Suprapubic skin (tissue), 4 donors: ENCODE measurements at regions not wholly inside any gene's neighbourhood (a gene's known extent, or its start where the extent isn't known, plus 50 kb on each side); places are given as distances from the start of the nearest gene placed in this dataset.
"Not testable (repeated sequence)": the region's sequence is repeated elsewhere in the genome, so short reads cannot be mapped to it uniquely, and the experiment has no call there.

Experiments
- DNase-seq, 2 donors: peaks; one replicate each; pipeline ENCODE4 v3.0.0-alpha.2; 2019; ENCODE audit warnings: low spot score in 2 of 2
- H3K27ac ChIP-seq: fragments of 200-600 bp; sonication (generic); one replicate; pipeline ENCODE4 v1.5.1; 2019
- H3K27me3 ChIP-seq: fragments of 200-600 bp; sonication (generic); one replicate; pipeline ENCODE4 v1.5.1; 2019
- H3K36me3 ChIP-seq: fragments of 200-600 bp; sonication (generic); one replicate; pipeline ENCODE4 v1.5.1; 2019
- H3K4me1 ChIP-seq: fragments of 200-600 bp; sonication (generic); one replicate; pipeline ENCODE4 v1.5.1; 2019
- H3K4me3 ChIP-seq: fragments of 200-600 bp; sonication (generic); one replicate; pipeline ENCODE4 v1.5.1; 2019; ENCODE audit warnings: mild to moderate bottlenecking
- H3K9me3 ChIP-seq: fragments of 200-600 bp; sonication (generic); one replicate; pipeline ENCODE4 v1.5.1; 2019
- CTCF ChIP-seq, 2 donors: fragments of 200-600 bp in 1 of 2; fragments of 450-650 bp in 1 of 2; sonication (generic) in 1 of 2; IDR thresholded peaks; one replicate each; pipeline ENCODE4 v1.5.1; 2016 to 2019; ENCODE audit warnings: antibody characterized with exemption in 2 of 2, mild to moderate bottlenecking in 1 of 2, moderate library complexity in 1 of 2
- EP300 ChIP-seq: sonication (generic); formaldehyde crosslinking; IDR thresholded peaks from one replicate; pipeline ENCODE4 v1.6.1; 2017; ENCODE audit warnings: antibody characterized with exemption
- POLR2A ChIP-seq, 2 donors: fragments of 450-650 bp; IDR thresholded peaks; one replicate each; pipeline ENCODE4 v1.6.1; 2017; ENCODE audit warnings: antibody characterized with exemption in 2 of 2, mild to moderate bottlenecking in 2 of 2, moderate library complexity in 2 of 2
- POLR2AphosphoS5 ChIP-seq, 3 donors: sonication (generic); formaldehyde crosslinking; IDR thresholded peaks; one replicate each; pipeline ENCODE4 v1.6.1; 2017; ENCODE audit warnings: antibody characterized with exemption in 3 of 3
- WGBS: methylation state at CpG from one replicate; pipeline ENCODE4 v1.1.5; 2018; 5-methylcytosine and 5-hydroxymethylcytosine counted together

DNA sequence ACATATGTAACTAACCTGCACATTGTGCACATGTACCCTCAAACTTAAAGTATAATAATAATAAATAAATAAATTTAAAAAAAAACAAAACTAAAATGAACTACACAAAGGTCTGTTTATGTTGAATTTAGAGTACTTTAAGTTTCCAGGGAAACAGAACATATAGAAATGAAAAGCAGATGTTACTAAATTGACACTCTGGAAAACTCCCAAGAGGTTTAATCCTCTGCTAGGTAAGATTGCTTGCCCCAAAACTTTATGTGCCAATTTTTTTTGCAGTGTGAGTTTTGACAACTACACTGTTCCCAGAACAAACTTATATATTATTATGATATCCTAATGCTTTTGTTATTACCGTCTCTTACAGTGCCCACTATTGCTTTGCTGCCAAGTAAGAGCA, 134.3 kb upstream of the MRPS30 start:
- no peak for DNase-seq
- WGBS: 78% methylated on average over 1 of the region's 1 CpG
- TF ChIP-seq CTCF (IDR thresholded peaks at IDR 0.05): no peak
- TF ChIP-seq POLR2AphosphoS5 (IDR thresholded peaks at IDR 0.05): no peak
- TF ChIP-seq POLR2A (IDR thresholded peaks at IDR 0.05): no peak
- no peak for TF ChIP-seq EP300
- Histone ChIP-seq H3K36me3 (no peaks in the 10 kb centered on the region), H3K27ac (no peak overlapping the region), H3K27me3 (no peaks in the 10 kb centered on the region), H3K4me3 (no peak overlapping the region), H3K4me1 (no peaks in the 10 kb centered on the region), H3K9me3 (no peaks in the 10 kb centered on the region)

GRCh38 chr5:44668471-44668870, 140.3 kb upstream of the MRPS30 start:
- H3K4me1 ChIP-seq, H3K9me3 ChIP-seq: not testable (repeated sequence)
- WGBS: 86% methylated on average over 13 of the region's 16 CpGs

GRCh38 chr5:44665101-44665701, 143.5 kb upstream of the MRPS30 start:
- WGBS: 82% methylated on average over 5 of the region's 9 CpGs

More at GRCh38 chr5:44668471-44668870, 140.3 kb upstream of the MRPS30 start:
- DNase-seq, H3K36me3 ChIP-seq, H3K4me3 ChIP-seq, H3K27me3 ChIP-seq, H3K27ac ChIP-seq: not testable (repeated sequence)

DNA sequence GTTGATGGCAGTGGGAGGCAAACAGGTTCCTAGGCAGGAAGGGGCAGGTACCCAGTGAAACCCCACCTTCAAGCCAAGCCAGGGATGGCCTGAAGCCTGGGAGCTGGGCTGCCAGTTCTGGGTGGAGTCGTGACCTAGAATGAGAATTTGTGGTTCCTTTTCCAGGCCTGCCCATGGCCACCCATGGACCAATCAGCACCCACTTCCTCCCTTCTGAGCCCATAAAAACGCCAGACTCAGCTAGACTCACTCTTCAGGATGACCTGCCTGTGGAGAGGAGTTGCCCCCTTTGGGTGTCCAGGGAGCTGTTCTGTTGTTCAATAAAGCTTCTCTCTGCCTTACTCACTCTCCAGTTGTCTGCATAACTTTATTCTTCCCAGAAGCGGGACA, 144.0 kb upstream of the MRPS30 start:
- Histone ChIP-seq H3K27me3 (no peaks in the 10 kb centered on the region), H3K4me1 (no peaks in the 10 kb centered on the region), H3K9me3 (no peaks in the 10 kb centered on the region), H3K4me3 (no peak overlapping the region), H3K27ac (no peak overlapping the region), H3K36me3 (no peaks in the 10 kb centered on the region)
- 87% methylated on average over 3 of the region's 3 CpGs for WGBS
- TF ChIP-seq CTCF (IDR thresholded peaks at IDR 0.05): no peak
- no peak for TF ChIP-seq POLR2AphosphoS5 (IDR thresholded peaks at IDR 0.05)
- no peak for TF ChIP-seq POLR2A (IDR thresholded peaks at IDR 0.05)
- TF ChIP-seq EP300: no peak
- no peak for DNase-seq

More at GRCh38 chr5:44665101-44665701, 143.5 kb upstream of the MRPS30 start:
- H3K27ac ChIP-seq: no peak overlapping the region
- no peaks in the 10 kb centered on the region for H3K36me3 ChIP-seq
- no peak for DNase-seq
- H3K9me3 ChIP-seq: no peaks in the 10 kb centered on the region
- no peak for TF ChIP-seq EP300
- TF ChIP-seq POLR2AphosphoS5 (IDR thresholded peaks at IDR 0.05): no peak
- TF ChIP-seq CTCF (IDR thresholded peaks at IDR 0.05): no peak
- no peaks in the 10 kb centered on the region for H3K4me1 ChIP-seq
- H3K27me3 ChIP-seq: no peaks in the 10 kb centered on the region
- no peak overlapping the region for H3K4me3 ChIP-seq

DNA sequence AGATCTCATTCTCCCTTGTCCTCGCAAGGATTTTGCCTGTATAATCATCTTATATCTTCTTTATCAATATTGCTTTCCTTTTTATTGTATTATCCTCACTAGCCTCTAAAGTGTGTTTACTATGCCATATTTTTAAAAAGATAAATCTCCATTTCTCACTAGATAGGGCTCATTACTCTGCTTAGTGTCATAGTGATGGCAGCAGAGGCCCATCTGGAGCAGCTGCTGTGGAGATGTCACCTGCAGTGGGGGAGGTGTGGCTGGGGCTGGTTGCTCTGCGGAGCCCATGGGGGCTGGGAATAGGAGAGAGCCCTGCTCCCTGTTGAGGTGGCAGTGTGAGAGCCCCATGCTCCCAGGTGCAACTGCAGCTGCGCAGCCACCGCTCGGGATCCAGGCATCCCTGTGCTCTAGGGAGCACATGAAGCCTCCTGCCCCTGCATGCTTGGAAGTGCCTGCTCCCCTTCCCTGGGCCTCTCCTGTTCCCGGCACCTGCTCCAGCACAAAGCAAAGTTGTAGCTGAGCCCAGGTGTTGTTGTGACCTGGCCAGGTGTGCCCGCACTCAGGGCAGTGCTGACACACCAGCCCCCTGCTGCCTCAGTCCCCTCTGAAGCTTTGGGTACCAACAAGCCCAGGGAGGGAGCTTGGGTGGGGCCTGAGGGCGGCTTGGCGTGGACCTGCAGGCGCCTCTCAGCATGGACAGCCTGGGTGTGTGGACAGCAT, 144.6 kb upstream of the MRPS30 start:
- WGBS: 81% methylated on average over 8 of the region's 10 CpGs
- H3K4me1 ChIP-seq: no peaks in the 10 kb centered on the region
- H3K9me3 ChIP-seq: no peaks in the 10 kb centered on the region
- H3K4me3 ChIP-seq: no peak overlapping the region
- TF ChIP-seq CTCF (IDR thresholded peaks at IDR 0.05): no peak
- TF ChIP-seq EP300: no peak
- no peak for TF ChIP-seq POLR2A (IDR thresholded peaks at IDR 0.05)
- no peak for TF ChIP-seq POLR2AphosphoS5 (IDR thresholded peaks at IDR 0.05)
- H3K36me3 ChIP-seq: no peaks in the 10 kb centered on the region
- DNase-seq: no peak
- no peaks in the 10 kb centered on the region for H3K27me3 ChIP-seq
- H3K27ac ChIP-seq: no peak overlapping the region
